Erythroblast (primary cell): ENCODE measurements at regions not wholly inside any gene's neighbourhood (a gene's known extent, or its start where the extent isn't known, plus 50 kb on each side); places are given as distances from the start of the nearest gene placed in this dataset.

Experiments
- GATA1 ChIP-seq: IDR thresholded peaks from 2 replicates; pipeline ENCODE4 v1.6.1; 2011; ENCODE audit warnings: low read depth, mild to moderate bottlenecking, control low read depth, low read length, moderate library complexity
- POLR2A ChIP-seq: IDR thresholded peaks from 2 replicates; pipeline ENCODE4 v1.6.1; 2011; ENCODE audit warnings: mild to moderate bottlenecking, low read length

DNA sequence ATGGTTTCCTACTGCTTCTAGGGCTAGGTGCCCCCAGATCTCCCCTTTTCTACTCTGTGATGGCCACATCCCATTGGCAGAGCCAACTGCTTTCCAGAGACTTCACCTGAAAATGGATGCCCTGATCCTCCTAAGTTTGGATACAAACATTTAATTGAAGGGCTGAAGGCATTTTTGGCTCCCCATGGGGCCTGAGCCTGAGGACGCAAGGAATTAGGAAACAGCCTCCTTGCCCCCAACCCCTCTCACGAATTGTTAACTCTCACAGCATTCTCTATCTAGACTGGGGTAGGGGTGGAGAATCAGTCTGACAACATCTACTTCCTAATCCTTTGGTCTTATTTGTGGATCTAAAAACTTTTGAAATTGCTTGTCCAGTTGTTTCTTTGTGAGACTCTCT is 108.5 kb upstream of the KCNK2 start:
- no peak for TF ChIP-seq POLR2A
- TF ChIP-seq GATA1: no peak
